NCI-H1930 (cell line): ENCODE measurements at regions not wholly inside any gene's neighbourhood (a gene's known extent, or its start where the extent isn't known, plus 50 kb on each side); places are given as distances from the start of the nearest gene placed in this dataset.
"Not testable (repeated sequence)": the region's sequence is repeated elsewhere in the genome, so short reads cannot be mapped to it uniquely, and the experiment has no call there.

Experiments used
- DNase-seq, 2 experiments: peaks; one replicate each; lab custom pipeline; 2025; lab: John Stamatoyannopoulos, UW

GRCh38 chr5:105197531-105197930 is 1634.9 kb upstream of the NUDT12 start:
- no peak for DNase-seq

GRCh38 chr5:105195765-105196164 is 1633.2 kb upstream of the NUDT12 start:
- DNase-seq = no peak

GRCh38 chr5:105172918-105173317 is 1610.3 kb upstream of the NUDT12 start:
- no peak for DNase-seq

- DNase-seq = no peak
Observed at GRCh38 chr5:105168806-105169205, 1606.2 kb upstream of the NUDT12 start.

- no peak for DNase-seq
Observed at GRCh38 chr5:105167092-105167491, 1604.5 kb upstream of the NUDT12 start.

GRCh38 chr5:105163547-105163946 is 1601.0 kb upstream of the NUDT12 start:
- no peak for DNase-seq

GRCh38 chr5:105162557-105162956 is 1600.0 kb upstream of the NUDT12 start:
- not testable (repeated sequence) for DNase-seq

- no peak for DNase-seq
Observed at GRCh38 chr5:105158526-105158925, 1595.9 kb upstream of the NUDT12 start.

GRCh38 chr5:105150323-105150722 is 1587.7 kb upstream of the NUDT12 start:
- DNase-seq = peak in 1 of 2 experiments; percentile 3

GRCh38 chr5:105146867-105147266 is 1584.3 kb upstream of the NUDT12 start:
- no peak for DNase-seq

- no peak for DNase-seq
Observed at GRCh38 chr5:105145152-105145551, 1582.6 kb upstream of the NUDT12 start.

GRCh38 chr5:105134328-105134727 is 1571.7 kb upstream of the NUDT12 start:
- no peak for DNase-seq

GRCh38 chr5:105133087-105133486 is 1570.5 kb upstream of the NUDT12 start:
- DNase-seq = no peak

GRCh38 chr5:105132581-105132980 is 1570.0 kb upstream of the NUDT12 start:
- no peak for DNase-seq

GRCh38 chr5:105131045-105131444 is 1568.5 kb upstream of the NUDT12 start:
- no peak for DNase-seq

- DNase-seq = no peak
Observed at GRCh38 chr5:105101577-105101976, 1539.0 kb upstream of the NUDT12 start.

GRCh38 chr5:105088961-105089360 is 1526.4 kb upstream of the NUDT12 start:
- DNase-seq = no peak

- DNase-seq = no peak
Observed at GRCh38 chr5:105088102-105088501, 1525.5 kb upstream of the NUDT12 start.

GRCh38 chr5:105057893-105058292 is 1495.3 kb upstream of the NUDT12 start:
- DNase-seq = no peak

- DNase-seq = no peak
Observed at GRCh38 chr5:105057001-105057436, 1494.4 kb upstream of the NUDT12 start.

GRCh38 chr5:105054406-105054805 is 1491.8 kb upstream of the NUDT12 start:
- no peak for DNase-seq

- DNase-seq = no peak
Observed at GRCh38 chr5:105042623-105043022, 1480.0 kb upstream of the NUDT12 start.

- DNase-seq = not testable (repeated sequence)
Observed at GRCh38 chr5:105036814-105037213, 1474.2 kb upstream of the NUDT12 start.

- DNase-seq = no peak
Observed at GRCh38 chr5:105034401-105034763, 1471.8 kb upstream of the NUDT12 start.
